Stromal cell of bone marrow (primary cell): ENCODE measurements at regions not wholly inside any gene's neighbourhood (a gene's known extent, or its start where the extent isn't known, plus 50 kb on each side); places are given as distances from the start of the nearest gene placed in this dataset.
"Not testable (repeated sequence)": the region's sequence is repeated elsewhere in the genome, so short reads cannot be mapped to it uniquely, and the experiment has no call there.

ENCODE experiments used
- DNase-seq: peaks from one replicate; pipeline ENCODE4 v3.0.0-alpha.2; 2012; ENCODE audit warnings: low read depth

GRCh38 chr21:14008436-14008835, 202.3 kb downstream of the LIPI start:
- DNase-seq: not testable (repeated sequence)

GRCh38 chr21:14008006-14008405, 202.7 kb downstream of the LIPI start:
- DNase-seq: not testable (repeated sequence)

GRCh38 chr21:14006144-14006543, 204.6 kb downstream of the LIPI start:
- not testable (repeated sequence) for DNase-seq

GRCh38 chr21:13986996-13987958, 223.5 kb downstream of the LIPI start:
- DNase-seq: not testable (repeated sequence)

GRCh38 chr21:13985865-13986863, 224.6 kb downstream of the LIPI start:
- not testable (repeated sequence) for DNase-seq

GRCh38 chr21:13985137-13985864, 225.5 kb downstream of the LIPI start:
- not testable (repeated sequence) for DNase-seq

GRCh38 chr21:13984728-13985127, 226.0 kb downstream of the LIPI start:
- DNase-seq: not testable (repeated sequence)

- not testable (repeated sequence) for DNase-seq
Observed at GRCh38 chr21:13981176-13982087, 229.3 kb downstream of the LIPI start.

- DNase-seq: not testable (repeated sequence)
Observed at GRCh38 chr21:13980115-13980662, 230.6 kb downstream of the LIPI start.

GRCh38 chr21:13979608-13980007, 231.1 kb downstream of the LIPI start:
- DNase-seq: not testable (repeated sequence)

- DNase-seq: not testable (repeated sequence)
Observed at GRCh38 chr21:13974582-13974981, 236.2 kb downstream of the LIPI start.

- not testable (repeated sequence) for DNase-seq
Observed at GRCh38 chr21:13969853-13970252, 240.9 kb downstream of the LIPI start.

- DNase-seq: not testable (repeated sequence)
Observed at GRCh38 chr21:13969002-13969401, 241.8 kb downstream of the LIPI start.

GRCh38 chr21:13963259-13963658, 247.5 kb downstream of the LIPI start:
- not testable (repeated sequence) for DNase-seq

- DNase-seq: no peak
Observed at GRCh38 chr21:13937236-13937635, 273.5 kb downstream of the LIPI start.

- not testable (repeated sequence) for DNase-seq
Observed at GRCh38 chr21:13936033-13936937, 274.5 kb downstream of the LIPI start.

- not testable (repeated sequence) for DNase-seq
Observed at GRCh38 chr21:13935396-13936032, 275.2 kb downstream of the LIPI start.

- DNase-seq: not testable (repeated sequence)
Observed at GRCh38 chr21:13934887-13935342, 275.8 kb downstream of the LIPI start.
